ENCODE measurements at regions not wholly inside any gene's neighbourhood (a gene's known extent, or its start where the extent isn't known, plus 50 kb on each side); places are given as distances from the start of the nearest gene placed in this dataset.

GRCh38 chr5:167702014-167702413 lies 589.4 kb upstream of the WWC1 start:
- no peak for DNase-seq
- in situ Hi-C loops (cut with MboI), result no loop called here
- WGBS, 2 experiments (ENCODE audit: low coverage in 1 of 2, low lambda C conversion rate in 2 of 2, missing lambda C conversion rate in 2 of 2), result 51 to 59% methylated on average over 2 of the region's 2 CpGs
- Histone ChIP-seq H3K27me3 (replicated peaks; ENCODE audit: insufficient read depth) (no peaks in the 10 kb centered on the region), H3K9me3 (ENCODE audit: low read depth) (no peaks in the 10 kb centered on the region), H3K4me3 (no peak overlapping the region), H3K4me1 (ENCODE audit: insufficient read depth) (peaks cover 43% of the 10 kb centered on the region), H3K9ac (no peak overlapping the region), H2AFZ (peak overlapping the region; percentile 14; the same call in 1 of the 2 replicates), H3K9me2 (ENCODE audit: insufficient read depth) (no peaks in the 10 kb centered on the region), H3K27ac (peak overlapping the region; percentile 96; the same call in 1 of the 2 replicates), H3F3A (ENCODE audit: insufficient read depth) (peaks cover 42% of the 10 kb centered on the region), H3K4me2 (ENCODE audit: unreplicated experiment) (no peak overlapping the region), H3K79me2 (ENCODE audit: insufficient read depth) (no peaks in the 10 kb centered on the region), H3K36me3 (ENCODE audit: low read depth) (no peaks in the 10 kb centered on the region), H4K20me1 (ENCODE audit: insufficient read depth) (no peaks in the 10 kb centered on the region)
- TF ChIP-seq EZH2 (IDR thresholded peaks at IDR 0.05; ENCODE audit: insufficient read depth, poor library complexity, severe bottlenecking) (no peak), EZH2phosphoT487 (IDR thresholded peaks at IDR 0.05; ENCODE audit: insufficient read depth, low read depth) (no peak)

DNA sequence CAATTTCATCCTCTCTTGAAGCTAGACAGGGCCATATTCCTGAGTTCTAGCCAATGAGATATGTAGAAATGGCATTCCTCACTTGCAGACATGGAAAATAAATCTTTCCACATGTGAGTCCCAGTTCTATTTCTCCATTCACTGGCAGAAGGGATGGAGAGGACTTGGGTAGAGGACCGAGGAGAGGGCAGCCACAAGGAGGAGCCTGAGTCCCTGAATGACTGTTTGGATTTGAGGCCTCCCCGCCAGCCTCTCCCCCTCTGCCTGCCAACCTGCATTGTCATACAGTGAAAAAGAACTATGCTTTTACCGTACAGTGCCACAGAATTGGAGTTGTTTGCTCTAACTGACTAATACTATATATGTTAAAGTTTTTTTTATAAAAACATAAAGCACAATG lies 583.0 kb upstream of the WWC1 start:
- Histone ChIP-seq H3K36me3 (ENCODE audit: low read depth) (no peaks in the 10 kb centered on the region), H3K27me3 (replicated peaks; ENCODE audit: insufficient read depth) (no peaks in the 10 kb centered on the region), H2AFZ (no peak overlapping the region), H3K4me3 (no peak overlapping the region), H3K27ac (no peak overlapping the region), H3K9me3 (ENCODE audit: low read depth) (no peaks in the 10 kb centered on the region), H3K79me2 (ENCODE audit: insufficient read depth) (no peaks in the 10 kb centered on the region), H3F3A (ENCODE audit: insufficient read depth) (peaks cover 26% of the 10 kb centered on the region), H4K20me1 (ENCODE audit: insufficient read depth) (no peaks in the 10 kb centered on the region), H3K9me2 (ENCODE audit: insufficient read depth) (no peaks in the 10 kb centered on the region), H3K9ac (no peak overlapping the region), H3K4me2 (ENCODE audit: unreplicated experiment) (no peak overlapping the region), H3K4me1 (ENCODE audit: insufficient read depth) (peaks cover 19% of the 10 kb centered on the region)
- DNase-seq, result no peak
- TF ChIP-seq EZH2 (IDR thresholded peaks at IDR 0.05; ENCODE audit: insufficient read depth, poor library complexity, severe bottlenecking) (no peak), EZH2phosphoT487 (IDR thresholded peaks at IDR 0.05; ENCODE audit: insufficient read depth, low read depth) (no peak)
- whole genome bisulfite sequencing, 2 experiments (ENCODE audit: low coverage in 1 of 2, low lambda C conversion rate in 2 of 2, missing lambda C conversion rate in 2 of 2), result 97 to 98% methylated on average over 3 of the region's 3 CpGs
- in situ Hi-C loops (cut with MboI), result no loop called here

DNA sequence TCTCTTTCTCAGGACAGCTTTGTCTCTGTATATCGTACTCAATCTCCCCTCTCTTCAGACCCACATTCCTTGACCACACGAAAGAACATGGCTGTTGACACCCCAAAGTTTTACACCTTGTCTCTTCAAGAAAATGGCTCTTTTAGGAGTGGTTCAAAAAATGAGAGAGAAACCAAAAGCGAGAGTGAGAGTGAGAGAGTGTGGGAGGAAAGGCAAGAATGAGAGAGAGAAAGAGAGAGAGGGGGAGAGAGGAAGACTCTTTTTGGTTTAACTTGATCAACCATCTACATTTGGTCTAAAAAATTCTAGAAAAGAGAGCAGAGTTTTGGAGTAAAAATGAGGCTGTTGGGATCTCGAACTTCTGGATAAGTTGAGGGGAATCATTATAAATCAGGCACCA lies 581.8 kb upstream of the WWC1 start:
- Histone ChIP-seq H3K9ac (no peak overlapping the region), H3K4me2 (ENCODE audit: unreplicated experiment) (no peak overlapping the region), H4K20me1 (ENCODE audit: insufficient read depth) (no peaks in the 10 kb centered on the region), H3F3A (ENCODE audit: insufficient read depth) (peaks cover 26% of the 10 kb centered on the region), H3K27me3 (replicated peaks; ENCODE audit: insufficient read depth) (no peaks in the 10 kb centered on the region), H3K9me3 (ENCODE audit: low read depth) (no peaks in the 10 kb centered on the region), H3K79me2 (ENCODE audit: insufficient read depth) (no peaks in the 10 kb centered on the region), H3K4me3 (no peak overlapping the region), H3K4me1 (ENCODE audit: insufficient read depth) (peaks cover 19% of the 10 kb centered on the region), H3K27ac (no peak overlapping the region), H3K9me2 (ENCODE audit: insufficient read depth) (no peaks in the 10 kb centered on the region), H2AFZ (no peak overlapping the region), H3K36me3 (ENCODE audit: low read depth) (no peaks in the 10 kb centered on the region)
- no peak for DNase-seq
- 73 to 74% methylated on average over 4 of the region's 4 CpGs for WGBS, 2 experiments (ENCODE audit: low coverage in 1 of 2, low lambda C conversion rate in 2 of 2, missing lambda C conversion rate in 2 of 2)
- in situ Hi-C loops (cut with MboI), result loop anchor here (10.0 kb wide), 1 partner anchor 135 kb away; no protein-coding TSS in a partner anchor
- no peak for TF ChIP-seq EZH2 (IDR thresholded peaks at IDR 0.05; ENCODE audit: insufficient read depth, poor library complexity, severe bottlenecking)
- no peak for TF ChIP-seq EZH2phosphoT487 (IDR thresholded peaks at IDR 0.05; ENCODE audit: insufficient read depth, low read depth)

GRCh38 chr5:167710444-167711073 lies 580.9 kb upstream of the WWC1 start:
- H3K9me2 ChIP-seq (ENCODE audit: insufficient read depth), result no peaks in the 10 kb centered on the region
- peaks cover 24% of the 10 kb centered on the region for H3K4me1 ChIP-seq (ENCODE audit: insufficient read depth)
- H3K4me2 ChIP-seq (ENCODE audit: unreplicated experiment), result peak overlapping the region; percentile 19
- no peaks in the 10 kb centered on the region for H3K27me3 ChIP-seq (replicated peaks; ENCODE audit: insufficient read depth)
- no peaks in the 10 kb centered on the region for H4K20me1 ChIP-seq (ENCODE audit: insufficient read depth)
- H3K79me2 ChIP-seq (ENCODE audit: insufficient read depth), result no peaks in the 10 kb centered on the region
- H3K9ac ChIP-seq, result no peak overlapping the region
- 37 to 38% methylated on average over 3 of the region's 3 CpGs for WGBS, 2 experiments (ENCODE audit: low coverage in 1 of 2, low lambda C conversion rate in 2 of 2, missing lambda C conversion rate in 2 of 2)
- peak overlapping the region; percentile 40 for H3K27ac ChIP-seq
- no peak for TF ChIP-seq EZH2phosphoT487 (IDR thresholded peaks at IDR 0.05; ENCODE audit: insufficient read depth, low read depth)
- TF ChIP-seq EZH2 (IDR thresholded peaks at IDR 0.05; ENCODE audit: insufficient read depth, poor library complexity, severe bottlenecking), result no peak
- H3K4me3 ChIP-seq, result no peak overlapping the region
- H2AFZ ChIP-seq, result peak overlapping the region; percentile 25
- H3K9me3 ChIP-seq (ENCODE audit: low read depth), result no peaks in the 10 kb centered on the region
- H3F3A ChIP-seq (ENCODE audit: insufficient read depth), result peaks cover 26% of the 10 kb centered on the region
- peak; percentile 60 for DNase-seq
- in situ Hi-C loops (cut with MboI), result loop anchor here (10.0 kb wide), 1 partner anchor 136 kb away; no protein-coding TSS in a partner anchor
- H3K36me3 ChIP-seq (ENCODE audit: low read depth), result no peaks in the 10 kb centered on the region
